HL-60 (cell line): ENCODE measurements at regions not wholly inside any gene's neighbourhood (a gene's known extent, or its start where the extent isn't known, plus 50 kb on each side); places are given as distances from the start of the nearest gene placed in this dataset.
"Not testable (repeated sequence)": the region's sequence is repeated elsewhere in the genome, so short reads cannot be mapped to it uniquely, and the experiment has no call there.

Source experiments
- CTCF ChIP-seq: IDR thresholded peaks from one replicate; pipeline ENCODE4 v1.5.1; 2011; ENCODE audit warnings: low read length, control low read depth, inconsistent platforms; ENCODE audit not compliant: insufficient read depth
- SPI1 ChIP-seq: IDR thresholded peaks from 2 replicates; pipeline ENCODE4 v1.6.1; 2012; ENCODE audit warnings: low read depth, mild to moderate bottlenecking, borderline replicate concordance

- TF ChIP-seq CTCF, SPI1: not testable (repeated sequence)
Observed at GRCh38 chr3:195958736-195959135, 50.4 kb upstream of the TNK2 start.
